C4-2B (cell line): ENCODE measurements at regions not wholly inside any gene's neighbourhood (a gene's known extent, or its start where the extent isn't known, plus 50 kb on each side); places are given as distances from the start of the nearest gene placed in this dataset.
A peak's percentile ranks its signal among the peaks of the same experiment; 100 is the strongest.

ENCODE experiments used
- H3K27ac ChIP-seq: fragments of 450-650 bp; 2 replicates; pipeline ENCODE4 v1.5.1; 2017
- ZFX ChIP-seq: fragments of 450-650 bp; IDR thresholded peaks from 2 replicates; pipeline ENCODE4 v1.6.1; 2017
- TF ChIP-seq, protein P1 (sequence below): fragments of 450-650 bp; conservative IDR thresholded peaks from 2 replicates; pipeline ENCODE4 v1.5.1; 2017; ENCODE audit warnings: mild to moderate bottlenecking

DNA sequence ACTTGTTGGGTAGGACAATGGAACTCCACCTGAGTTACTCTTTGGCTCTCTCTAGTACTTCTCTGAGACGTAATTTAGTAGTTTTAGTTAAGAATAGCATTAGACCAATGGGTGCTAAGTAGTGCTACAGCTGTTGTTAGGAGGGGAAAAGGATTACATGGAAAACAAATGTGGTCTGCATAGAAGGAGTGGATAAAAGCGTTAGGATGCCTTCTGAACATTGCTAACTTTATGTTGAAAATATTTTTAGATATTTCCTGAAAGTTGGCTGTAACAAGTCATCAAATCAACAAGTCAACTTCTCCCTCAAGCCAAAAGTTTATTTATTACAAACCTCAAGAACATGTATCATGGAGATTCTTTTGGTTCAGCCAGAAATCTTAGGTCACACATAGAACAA lies 409.5 kb upstream of the MEF2C start:
- TF ChIP-seq, protein P1, sequence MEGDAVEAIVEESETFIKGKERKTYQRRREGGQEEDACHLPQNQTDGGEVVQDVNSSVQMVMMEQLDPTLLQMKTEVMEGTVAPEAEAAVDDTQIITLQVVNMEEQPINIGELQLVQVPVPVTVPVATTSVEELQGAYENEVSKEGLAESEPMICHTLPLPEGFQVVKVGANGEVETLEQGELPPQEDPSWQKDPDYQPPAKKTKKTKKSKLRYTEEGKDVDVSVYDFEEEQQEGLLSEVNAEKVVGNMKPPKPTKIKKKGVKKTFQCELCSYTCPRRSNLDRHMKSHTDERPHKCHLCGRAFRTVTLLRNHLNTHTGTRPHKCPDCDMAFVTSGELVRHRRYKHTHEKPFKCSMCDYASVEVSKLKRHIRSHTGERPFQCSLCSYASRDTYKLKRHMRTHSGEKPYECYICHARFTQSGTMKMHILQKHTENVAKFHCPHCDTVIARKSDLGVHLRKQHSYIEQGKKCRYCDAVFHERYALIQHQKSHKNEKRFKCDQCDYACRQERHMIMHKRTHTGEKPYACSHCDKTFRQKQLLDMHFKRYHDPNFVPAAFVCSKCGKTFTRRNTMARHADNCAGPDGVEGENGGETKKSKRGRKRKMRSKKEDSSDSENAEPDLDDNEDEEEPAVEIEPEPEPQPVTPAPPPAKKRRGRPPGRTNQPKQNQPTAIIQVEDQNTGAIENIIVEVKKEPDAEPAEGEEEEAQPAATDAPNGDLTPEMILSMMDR: no peak
- no peak for TF ChIP-seq ZFX
- no peak overlapping the region for H3K27ac ChIP-seq

DNA sequence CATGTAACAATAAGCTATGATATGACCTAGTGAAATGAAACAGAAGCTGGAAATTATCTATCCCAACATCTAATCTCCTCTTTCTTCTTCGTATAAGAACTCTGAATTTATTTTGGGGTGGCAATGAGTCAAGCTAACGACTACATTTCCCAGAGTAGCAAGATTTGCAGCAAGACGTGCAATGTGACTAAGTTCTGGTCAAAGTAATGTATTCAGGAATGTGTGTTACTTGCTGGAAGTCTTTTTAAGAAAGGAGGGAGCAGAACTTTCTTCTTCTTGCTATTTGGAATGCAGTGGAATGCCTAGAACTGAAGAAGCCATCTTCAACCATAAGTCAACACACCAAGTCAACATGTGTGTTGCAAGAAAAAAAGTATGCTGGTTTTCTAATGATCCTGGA lies 406.6 kb upstream of the MEF2C start:
- H3K27ac ChIP-seq: no peak overlapping the region
- TF ChIP-seq ZFX: no peak
- TF ChIP-seq, protein P1: no peak

DNA sequence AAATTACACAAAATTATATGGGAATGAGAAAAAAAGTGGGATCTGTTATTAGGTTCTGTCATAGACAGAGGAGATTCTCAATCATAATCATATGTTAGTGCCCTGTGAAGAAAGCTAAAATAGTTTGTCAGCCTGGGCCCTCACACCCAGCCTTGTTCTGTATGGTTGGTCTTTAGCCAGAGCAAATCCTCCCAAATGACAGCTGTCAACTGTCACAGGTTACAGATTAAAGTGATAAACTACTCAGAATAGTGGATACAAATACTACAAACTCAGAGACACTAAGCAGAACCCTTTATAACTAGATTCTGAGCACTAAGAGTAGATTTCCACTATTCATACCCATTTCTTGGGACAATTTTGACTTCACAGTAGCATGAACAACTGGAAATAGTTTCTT lies 405.0 kb upstream of the MEF2C start:
- H3K27ac ChIP-seq: no peak overlapping the region
- TF ChIP-seq ZFX: no peak
- TF ChIP-seq, protein P1: no peak

DNA sequence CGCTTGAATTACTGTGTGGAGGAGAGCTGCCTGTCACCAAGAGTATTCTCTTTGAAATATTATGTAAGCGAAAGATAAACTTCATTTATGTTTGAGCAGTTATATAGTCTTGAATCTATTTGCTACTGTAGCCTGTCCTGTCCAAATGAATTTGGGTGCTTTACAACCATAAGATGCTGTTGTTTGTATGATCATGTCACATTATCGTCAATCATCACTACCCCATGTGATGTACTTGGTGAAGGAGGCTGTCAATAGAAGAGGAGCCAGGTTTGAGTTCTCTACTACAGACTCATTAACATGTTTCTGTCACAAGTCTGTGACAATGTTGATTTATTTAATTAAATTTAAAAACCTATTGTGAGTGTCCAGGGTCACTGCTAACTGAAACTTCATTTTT lies 403.3 kb upstream of the MEF2C start:
- TF ChIP-seq ZFX: no peak
- TF ChIP-seq, protein P1: no peak
- no peak overlapping the region for H3K27ac ChIP-seq

DNA sequence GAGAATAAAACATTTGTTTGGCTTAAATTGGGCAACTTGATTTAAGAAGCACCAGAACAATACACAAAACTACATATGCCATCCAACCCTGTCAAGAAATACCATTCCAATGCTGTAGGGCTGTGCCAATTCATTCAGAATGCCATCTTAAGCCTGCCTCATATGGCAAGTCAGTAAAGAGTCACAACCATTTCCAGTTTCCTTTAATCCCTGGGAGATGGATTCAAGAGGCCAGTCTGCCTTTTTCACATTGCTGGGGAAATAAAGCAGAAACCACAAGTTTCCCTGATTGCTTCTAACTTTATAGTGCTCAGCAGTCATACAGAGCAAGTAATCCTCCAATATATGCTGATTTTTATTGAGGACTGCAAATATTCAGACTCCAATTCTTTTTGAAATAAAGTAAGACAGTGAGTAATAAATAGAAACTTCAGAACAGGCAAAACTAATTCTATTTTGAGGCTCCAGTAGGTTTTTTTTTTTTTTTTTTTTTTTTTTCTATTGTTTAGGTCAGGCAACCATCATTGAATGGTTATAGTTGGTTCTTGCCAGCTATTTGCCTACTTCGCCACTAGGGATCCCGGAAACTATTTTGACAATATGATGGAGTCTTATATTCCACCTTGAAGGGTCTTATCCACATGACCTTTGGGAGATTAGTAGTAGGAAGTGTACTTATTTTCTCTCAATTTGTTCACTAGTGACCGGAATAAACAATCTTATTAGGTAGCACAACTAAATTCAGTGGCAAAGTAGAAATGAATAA lies 400.9 kb upstream of the MEF2C start:
- TF ChIP-seq, protein P1: peak; percentile 34
- TF ChIP-seq ZFX: no peak
- H3K27ac ChIP-seq: no peak overlapping the region

DNA sequence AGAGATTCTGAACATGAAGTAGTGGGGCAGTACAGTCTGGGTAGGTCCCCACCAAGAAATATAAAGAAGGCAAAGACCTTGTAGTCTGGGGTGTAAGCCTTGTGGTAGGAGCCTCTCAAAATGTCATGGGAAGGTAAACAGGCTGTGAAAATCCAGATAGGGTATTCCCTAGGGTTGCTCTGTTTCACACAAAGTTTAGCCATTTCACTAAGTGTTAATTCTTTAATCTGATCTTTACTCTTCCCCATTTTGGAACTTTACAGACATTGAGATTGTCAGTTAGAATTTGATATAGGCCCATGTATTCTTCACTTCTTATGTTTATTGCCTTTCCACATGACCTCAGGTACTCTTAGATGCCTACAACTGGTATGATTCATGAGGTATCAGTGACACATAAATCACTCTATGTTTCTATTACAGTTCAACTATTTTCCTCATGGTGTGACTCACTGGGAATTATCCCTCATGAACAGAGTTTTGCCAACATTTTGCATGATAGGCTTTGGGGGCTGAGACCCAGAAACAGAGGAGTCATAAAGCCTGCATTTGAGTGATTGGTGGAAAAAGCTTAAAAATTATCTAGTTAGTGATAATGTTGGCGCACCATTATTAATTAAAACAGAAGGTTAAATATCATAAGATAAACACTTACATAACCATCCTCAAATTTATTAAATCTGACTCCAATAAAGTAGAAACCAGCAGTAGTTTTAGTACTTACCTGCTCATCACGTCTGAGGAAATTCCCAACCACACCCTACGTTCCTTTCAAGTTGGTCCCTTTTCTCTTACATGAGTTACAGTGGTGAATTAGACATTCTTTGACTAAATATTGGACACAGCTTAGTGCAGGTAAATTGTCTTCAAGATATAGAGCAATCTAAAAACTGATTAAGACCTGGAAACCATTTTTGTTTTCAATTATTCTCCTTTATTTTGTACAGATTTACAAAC lies 399.8 kb upstream of the MEF2C start:
- TF ChIP-seq, protein P1: no peak
- no peak for TF ChIP-seq ZFX
- no peak overlapping the region for H3K27ac ChIP-seq
